Esophagus muscularis mucosa (tissue), 3 donors: ENCODE measurements at regions not wholly inside any gene's neighbourhood (a gene's known extent, or its start where the extent isn't known, plus 50 kb on each side); places are given as distances from the start of the nearest gene placed in this dataset.

Source experiments
- CTCF ChIP-seq, 3 experiments: fragments of 200-600 bp in 2 of 3; fragments of 450-650 bp in 1 of 3; sonication (generic) in 2 of 3; IDR thresholded peaks; one replicate each; pipeline ENCODE4 v1.5.1; 2017 to 2019; ENCODE audit warnings: antibody characterized with exemption in 3 of 3, mild to moderate bottlenecking in 2 of 3, moderate library complexity in 1 of 3
- POLR2A ChIP-seq: fragments of 450-650 bp; IDR thresholded peaks from one replicate; pipeline ENCODE4 v1.6.1; 2017; ENCODE audit warnings: antibody characterized with exemption, moderate library complexity, mild to moderate bottlenecking, low read depth

- TF ChIP-seq POLR2A (no peak), CTCF (IDR thresholded peaks at IDR 0.05) (no peak)
Observed at GRCh38 chr4:152021788-152022438, 261.1 kb upstream of the GATB start.
